Esophagus muscularis mucosa (tissue), 4 donors: ENCODE measurements at regions not wholly inside any gene's neighbourhood (a gene's known extent, or its start where the extent isn't known, plus 50 kb on each side); places are given as distances from the start of the nearest gene placed in this dataset.

Experiments used
- DNase-seq: peaks from one replicate; pipeline ENCODE4 v3.0.0-alpha.2; 2017; ENCODE audit errors: extremely low spot score
- H3K27ac ChIP-seq, 4 donors: fragments of 200-600 bp; sonication (generic); replicated peaks in 1 of 4; 1 replicate in 3 of 4; 2 replicates in 1 of 4; pipeline ENCODE4 v1.5.1; 2016 to 2019; ENCODE audit warnings: mild to moderate bottlenecking in 1 of 4
- H3K27me3 ChIP-seq, 4 donors: fragments of 200-600 bp; sonication (generic); one replicate each; pipeline versions ENCODE4 v1.5.1 to v1.6.0; 2016 to 2019
- H3K36me3 ChIP-seq, 4 donors: fragments of 200-600 bp; sonication (generic); one replicate each; pipeline ENCODE4 v1.5.1; 2016 to 2019
- H3K4me1 ChIP-seq, 4 donors: fragments of 200-600 bp; sonication (generic); one replicate each; pipeline ENCODE4 v1.5.1; 2016 to 2019
- H3K4me3 ChIP-seq, 4 donors: fragments of 200-600 bp; sonication (generic); 1 replicate in 2 of 4; 2 replicates in 2 of 4; pipeline ENCODE4 v1.5.1; 2016 to 2019; ENCODE audit warnings: mild to moderate bottlenecking in 4 of 4, moderate library complexity in 1 of 4
- H3K9me3 ChIP-seq, 4 donors: fragments of 200-600 bp; sonication (generic); 1 replicate in 3 of 4; 2 replicates in 1 of 4; pipeline ENCODE4 v1.5.1; 2016 to 2019
- EP300 ChIP-seq: sonication (generic); formaldehyde crosslinking; IDR thresholded peaks from one replicate; pipeline ENCODE4 v1.6.1; 2017; ENCODE audit warnings: antibody characterized with exemption
- POLR2A ChIP-seq: fragments of 450-650 bp; IDR thresholded peaks from one replicate; pipeline ENCODE4 v1.6.1; 2017; ENCODE audit warnings: antibody characterized with exemption, moderate library complexity, mild to moderate bottlenecking, low read depth
- POLR2AphosphoS5 ChIP-seq, 2 donors: sonication (generic); formaldehyde crosslinking; IDR thresholded peaks; one replicate each; pipeline ENCODE4 v1.6.1; 2017; ENCODE audit warnings: antibody characterized with exemption in 2 of 2
- WGBS: methylation state at CpG from one replicate; pipeline ENCODE4 v1.1.5; 2018; 5-methylcytosine and 5-hydroxymethylcytosine counted together
- intact Hi-C: fragments of 100-400 bp; cut with DNase I; formaldehyde crosslinking; loops from one replicate; pipeline ENCODE4 v1.15.1; 2023
- TF ChIP-seq, protein P1 (sequence below), 3 experiments: fragments of 200-600 bp in 2 of 3; fragments of 450-650 bp in 1 of 3; sonication (generic) in 2 of 3; IDR thresholded peaks; one replicate each; pipeline ENCODE4 v1.5.1; 2017 to 2019; ENCODE audit warnings: antibody characterized with exemption in 3 of 3, mild to moderate bottlenecking in 2 of 3, moderate library complexity in 1 of 3

DNA sequence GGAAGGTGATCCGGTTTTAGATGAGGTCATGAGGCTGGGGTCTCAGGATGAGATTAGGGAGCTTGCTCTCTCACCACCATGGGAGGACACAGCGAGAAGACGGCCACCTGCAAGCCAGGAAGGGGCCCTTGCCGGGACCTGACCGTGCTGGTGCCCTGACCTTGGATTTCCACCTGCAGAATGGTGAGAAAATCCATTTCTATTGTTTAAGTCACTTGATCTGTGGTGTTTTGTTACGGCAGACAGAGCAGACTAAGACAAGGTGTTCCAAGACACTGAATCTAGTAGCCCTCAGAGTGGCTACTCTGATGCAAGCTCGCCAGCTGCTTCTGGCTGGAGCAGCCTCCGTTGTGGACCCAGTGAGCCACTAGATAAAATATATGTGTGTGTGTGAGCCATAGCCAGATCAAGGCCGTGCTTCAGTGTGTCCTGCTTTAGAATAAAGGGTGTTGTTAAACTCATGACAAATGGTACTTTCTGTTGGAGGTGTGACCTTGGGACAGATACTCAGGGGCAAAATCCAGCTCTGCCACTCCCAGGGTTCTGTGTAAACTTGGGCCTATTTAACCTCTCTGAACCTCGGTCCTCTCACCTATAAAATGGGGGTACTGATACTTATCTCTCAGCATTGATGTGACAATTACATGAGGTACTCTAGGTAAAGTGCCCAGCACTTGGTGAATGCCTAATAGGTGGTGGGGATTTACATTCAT, 67.9 kb upstream of the STX18 start:
- H3K4me1 ChIP-seq, result no peaks in the 10 kb centered on the region
- 89% methylated on average over 10 of the region's 10 CpGs for WGBS
- no peak overlapping the region for H3K4me3 ChIP-seq
- no peaks in the 10 kb centered on the region for H3K36me3 ChIP-seq
- H3K27me3 ChIP-seq, result no peaks in the 10 kb centered on the region
- DNase-seq, result no peak
- intact Hi-C loops, result no loop called here
- no peaks in the 10 kb centered on the region for H3K9me3 ChIP-seq
- TF ChIP-seq POLR2AphosphoS5 (IDR thresholded peaks at IDR 0.05) (no peak), POLR2A (no peak), EP300 (no peak)
- TF ChIP-seq, protein P1, sequence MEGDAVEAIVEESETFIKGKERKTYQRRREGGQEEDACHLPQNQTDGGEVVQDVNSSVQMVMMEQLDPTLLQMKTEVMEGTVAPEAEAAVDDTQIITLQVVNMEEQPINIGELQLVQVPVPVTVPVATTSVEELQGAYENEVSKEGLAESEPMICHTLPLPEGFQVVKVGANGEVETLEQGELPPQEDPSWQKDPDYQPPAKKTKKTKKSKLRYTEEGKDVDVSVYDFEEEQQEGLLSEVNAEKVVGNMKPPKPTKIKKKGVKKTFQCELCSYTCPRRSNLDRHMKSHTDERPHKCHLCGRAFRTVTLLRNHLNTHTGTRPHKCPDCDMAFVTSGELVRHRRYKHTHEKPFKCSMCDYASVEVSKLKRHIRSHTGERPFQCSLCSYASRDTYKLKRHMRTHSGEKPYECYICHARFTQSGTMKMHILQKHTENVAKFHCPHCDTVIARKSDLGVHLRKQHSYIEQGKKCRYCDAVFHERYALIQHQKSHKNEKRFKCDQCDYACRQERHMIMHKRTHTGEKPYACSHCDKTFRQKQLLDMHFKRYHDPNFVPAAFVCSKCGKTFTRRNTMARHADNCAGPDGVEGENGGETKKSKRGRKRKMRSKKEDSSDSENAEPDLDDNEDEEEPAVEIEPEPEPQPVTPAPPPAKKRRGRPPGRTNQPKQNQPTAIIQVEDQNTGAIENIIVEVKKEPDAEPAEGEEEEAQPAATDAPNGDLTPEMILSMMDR (IDR thresholded peaks at IDR 0.05), result no peak
- no peak overlapping the region for H3K27ac ChIP-seq

DNA sequence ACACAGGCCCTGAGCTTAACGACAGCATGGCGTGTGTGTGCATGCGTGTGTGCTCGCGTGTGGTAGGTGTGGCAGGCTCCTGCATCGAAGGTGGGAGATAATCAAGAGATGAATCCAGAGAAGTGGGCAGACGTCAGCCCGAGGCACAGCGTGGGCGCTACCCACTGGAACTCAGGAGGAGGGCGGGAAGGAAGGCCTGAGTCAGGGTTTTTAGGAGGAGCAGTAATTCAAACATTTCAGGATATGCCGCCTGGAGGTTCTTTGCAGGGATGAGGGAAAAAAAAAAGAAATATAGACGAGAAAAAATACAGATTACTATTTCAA, 66.3 kb upstream of the STX18 start:
- intact Hi-C loops, result no loop called here

DNA sequence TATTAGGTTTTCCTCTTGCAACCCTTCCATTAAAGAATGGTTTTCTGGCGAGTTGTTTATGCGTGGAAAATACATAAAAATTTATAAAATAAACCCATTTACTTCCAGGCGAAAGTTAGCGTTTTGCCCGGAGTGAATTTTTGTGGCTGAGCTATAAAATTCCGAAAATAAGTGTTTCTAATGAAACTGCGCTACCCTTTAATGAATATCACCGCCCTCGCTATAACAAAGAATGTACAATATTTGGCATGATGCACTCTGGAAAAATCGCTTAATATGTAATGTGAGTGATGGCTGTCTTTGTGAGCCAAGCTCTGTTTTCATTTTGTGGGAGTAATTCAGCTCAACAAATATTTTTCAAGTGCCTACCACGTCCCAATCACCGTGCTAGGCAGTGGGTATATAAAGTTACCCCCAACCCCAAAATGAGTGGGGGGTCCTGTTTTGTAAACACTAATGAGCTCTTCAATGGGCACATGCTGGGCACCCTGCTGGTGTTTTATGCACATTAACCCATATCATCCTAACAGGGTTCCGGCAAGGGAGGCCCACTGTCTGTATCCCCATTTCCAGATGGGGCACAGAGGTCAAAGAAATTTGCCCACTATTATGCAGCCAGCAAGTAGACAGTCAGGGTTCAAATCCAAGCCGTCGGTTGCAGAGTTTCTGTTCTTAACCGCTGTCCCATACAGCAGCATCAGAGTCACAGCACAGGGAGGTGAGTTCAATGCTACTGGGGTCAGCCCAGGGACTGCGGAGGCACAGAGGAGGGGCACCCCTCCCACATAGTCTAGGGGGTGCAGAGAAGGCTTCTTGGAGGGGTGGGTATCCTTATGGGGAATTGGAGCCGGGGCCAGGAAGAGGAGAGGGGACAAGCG, 65.7 kb upstream of the STX18 start:
- no peaks in the 10 kb centered on the region for H3K36me3 ChIP-seq
- intact Hi-C loops, result no loop called here
- H3K4me1 ChIP-seq, result no peaks in the 10 kb centered on the region
- no peaks in the 10 kb centered on the region for H3K27me3 ChIP-seq
- WGBS, result 88% methylated on average over 16 of the region's 19 CpGs
- H3K27ac ChIP-seq, result no peak overlapping the region
- no peaks in the 10 kb centered on the region for H3K9me3 ChIP-seq
- DNase-seq, result no peak
- TF ChIP-seq, protein P1 (IDR thresholded peaks at IDR 0.05), result no peak
- no peak for TF ChIP-seq POLR2AphosphoS5 (IDR thresholded peaks at IDR 0.05)
- no peak for TF ChIP-seq POLR2A
- no peak for TF ChIP-seq EP300
- H3K4me3 ChIP-seq, result no peak overlapping the region

More for the DNA sequence above, 66.3 kb upstream of the STX18 start:
- Histone ChIP-seq H3K36me3 (no peaks in the 10 kb centered on the region), H3K27ac (no peak overlapping the region), H3K9me3 (no peaks in the 10 kb centered on the region), H3K27me3 (no peaks in the 10 kb centered on the region), H3K4me1 (no peaks in the 10 kb centered on the region), H3K4me3 (no peak overlapping the region)
- 83% methylated on average over 13 of the region's 13 CpGs for WGBS
- TF ChIP-seq POLR2AphosphoS5 (IDR thresholded peaks at IDR 0.05) (no peak), EP300 (no peak), POLR2A (no peak)
- TF ChIP-seq, protein P1 (IDR thresholded peaks at IDR 0.05), result no peak
- DNase-seq, result no peak

DNA sequence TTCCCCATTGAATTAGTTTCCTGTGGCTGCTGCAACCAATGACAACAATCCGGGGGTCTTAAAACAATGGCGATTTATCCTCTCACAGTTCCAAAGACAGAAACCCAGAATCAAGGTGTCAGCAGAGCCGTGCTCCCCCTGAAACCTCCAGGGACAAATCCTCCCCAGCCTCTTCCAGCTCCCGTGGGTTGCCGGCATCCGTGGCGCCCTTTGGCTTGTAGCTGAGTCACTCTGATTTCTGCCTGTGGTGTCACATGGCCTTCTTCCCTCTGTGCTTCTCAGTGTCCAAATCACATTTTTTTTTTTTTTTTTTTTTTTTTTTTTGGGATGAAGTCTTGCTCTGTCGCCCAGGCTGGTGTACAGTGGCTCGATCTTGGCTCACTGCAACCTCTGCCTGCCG, 64.5 kb upstream of the STX18 start:
- intact Hi-C loops, result no loop called here

More for the DNA sequence above, 64.5 kb upstream of the STX18 start:
- no peak for DNase-seq
- H3K27ac ChIP-seq, result no peak overlapping the region
- H3K36me3 ChIP-seq, result no peaks in the 10 kb centered on the region
- H3K9me3 ChIP-seq, result no peaks in the 10 kb centered on the region
- no peaks in the 10 kb centered on the region for H3K27me3 ChIP-seq
- no peak overlapping the region for H3K4me3 ChIP-seq
- no peaks in the 10 kb centered on the region for H3K4me1 ChIP-seq
- TF ChIP-seq EP300 (no peak), POLR2AphosphoS5 (IDR thresholded peaks at IDR 0.05) (no peak), POLR2A (no peak)
- TF ChIP-seq, protein P1 (IDR thresholded peaks at IDR 0.05), result no peak
- 82% methylated on average over 10 of the region's 10 CpGs for WGBS
